SK-N-MC (cell line): ENCODE measurements at regions not wholly inside any gene's neighbourhood (a gene's known extent, or its start where the extent isn't known, plus 50 kb on each side); places are given as distances from the start of the nearest gene placed in this dataset.

Source experiments
- DNase-seq: peaks from one replicate; pipeline ENCODE4 v3.0.0-alpha.2; 2011; ENCODE audit warnings: low read depth, low spot score
- H3K27ac ChIP-seq: fragments of 200-600 bp; sonication (generic); 2 replicates; pipeline ENCODE4 v1.5.1; 2016; ENCODE audit warnings: mixed run types
- H3K36me3 ChIP-seq: fragments of 200-600 bp; sonication (generic); 2 replicates; pipeline ENCODE4 v1.6.1; 2017; ENCODE audit warnings: antibody characterized with exemption, low read length, mixed read lengths; ENCODE audit not compliant: insufficient read depth
- H3K4me3 ChIP-seq: fragments of 200-600 bp; sonication (generic); 2 replicates; pipeline ENCODE4 v1.5.1; 2016
- H3K9ac ChIP-seq: fragments of 200-600 bp; sonication (generic); 2 replicates; pipeline ENCODE4 v1.8.0; 2017; ENCODE audit warnings: mixed run types, mixed read lengths; ENCODE audit not compliant: insufficient read length
- H3K9me3 ChIP-seq: fragments of 200-600 bp; sonication (generic); 2 replicates; pipeline ENCODE4 v1.6.1; 2017; ENCODE audit warnings: low read depth, mild to moderate bottlenecking, antibody characterized with exemption, low read length, moderate library complexity, mixed read lengths
- EZH2 ChIP-seq: fragments of 200-600 bp; sonication (generic); IDR thresholded peaks from one replicate; pipeline ENCODE4 v1.6.1; 2017; ENCODE audit warnings: antibody characterized with exemption
- FOXP2 ChIP-seq: optimal IDR thresholded peaks from 2 replicates; pipeline ENCODE3; 2011; ENCODE audit warnings: mild to moderate bottlenecking, moderate library complexity; ENCODE audit not compliant: insufficient read depth; ENCODE audit errors: extremely low read length, control extremely low read depth
- POLR2AphosphoS5 ChIP-seq: IDR thresholded peaks from 2 replicates; pipeline ENCODE4 v1.6.1; 2012; ENCODE audit warnings: mild to moderate bottlenecking, low read depth, low read length, borderline replicate concordance

- Histone ChIP-seq H3K9me3 (peaks cover 6% of the 10 kb centered on the region; the same call in 1 of the 2 replicates), H3K36me3 (no peaks in the 10 kb centered on the region), H3K4me3 (no peak overlapping the region), H3K27ac (no peak overlapping the region), H3K9ac (no peak overlapping the region)
- DNase-seq = no peak
- TF ChIP-seq EZH2 (no peak), POLR2AphosphoS5 (no peak), FOXP2 (no peak)
Measured at GRCh38 chr4:137468836-137469235, 63.5 kb downstream of the PCDH18 start.

GRCh38 chr4:137467537-137467936, 64.8 kb downstream of the PCDH18 start:
- no peaks in the 10 kb centered on the region for H3K36me3 ChIP-seq
- H3K9ac ChIP-seq = no peak overlapping the region
- no peak for TF ChIP-seq FOXP2
- no peak for TF ChIP-seq EZH2
- no peak for TF ChIP-seq POLR2AphosphoS5
- no peak overlapping the region for H3K4me3 ChIP-seq
- no peak overlapping the region for H3K27ac ChIP-seq
- no peak for DNase-seq
- peaks cover 6% of the 10 kb centered on the region; the same call in 1 of the 2 replicates for H3K9me3 ChIP-seq

DNA sequence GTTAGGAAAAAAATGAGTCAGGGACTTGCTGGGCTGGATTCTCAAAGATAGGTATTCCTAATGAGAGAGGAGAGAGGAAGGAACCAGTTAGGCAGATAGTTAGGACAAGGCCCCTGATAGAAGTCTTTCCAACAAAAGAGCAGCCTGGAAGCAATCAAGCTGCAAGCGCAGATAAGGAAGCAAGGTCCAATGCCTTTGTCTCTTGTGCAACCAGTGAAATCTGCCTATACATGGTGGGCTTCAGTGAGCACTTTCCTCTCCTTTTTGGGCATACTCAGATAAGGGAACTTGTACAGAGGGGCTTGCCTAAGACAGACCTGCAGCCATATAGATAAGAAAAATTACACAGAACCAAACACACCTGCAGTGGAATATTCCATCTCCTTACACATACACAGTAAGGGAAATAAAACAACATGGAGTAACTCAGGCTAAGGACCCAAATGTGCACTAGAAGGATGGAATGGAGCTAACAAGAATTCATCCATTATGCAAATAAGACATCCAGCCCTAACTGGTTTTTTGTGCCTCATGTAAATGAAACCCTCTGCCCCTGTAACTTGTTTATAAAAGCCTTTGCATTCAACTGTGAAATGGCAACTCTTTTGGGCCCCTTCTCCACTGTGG, 68.8 kb downstream of the PCDH18 start:
- H3K36me3 ChIP-seq = no peaks in the 10 kb centered on the region
- H3K4me3 ChIP-seq = no peak overlapping the region
- TF ChIP-seq POLR2AphosphoS5 = no peak
- no peak for TF ChIP-seq EZH2
- TF ChIP-seq FOXP2 = no peak
- no peak overlapping the region for H3K27ac ChIP-seq
- H3K9me3 ChIP-seq = peaks cover 6% of the 10 kb centered on the region; the same call in 1 of the 2 replicates
- DNase-seq = no peak
- no peak overlapping the region for H3K9ac ChIP-seq

- Histone ChIP-seq H3K4me3 (no peak overlapping the region), H3K9me3 (no peaks in the 10 kb centered on the region), H3K36me3 (no peaks in the 10 kb centered on the region), H3K27ac (no peak overlapping the region), H3K9ac (no peak overlapping the region)
- TF ChIP-seq FOXP2 (no peak), POLR2AphosphoS5 (no peak), EZH2 (no peak)
- no peak for DNase-seq
Measured at GRCh38 chr4:137455647-137456321, 76.5 kb downstream of the PCDH18 start.

DNA sequence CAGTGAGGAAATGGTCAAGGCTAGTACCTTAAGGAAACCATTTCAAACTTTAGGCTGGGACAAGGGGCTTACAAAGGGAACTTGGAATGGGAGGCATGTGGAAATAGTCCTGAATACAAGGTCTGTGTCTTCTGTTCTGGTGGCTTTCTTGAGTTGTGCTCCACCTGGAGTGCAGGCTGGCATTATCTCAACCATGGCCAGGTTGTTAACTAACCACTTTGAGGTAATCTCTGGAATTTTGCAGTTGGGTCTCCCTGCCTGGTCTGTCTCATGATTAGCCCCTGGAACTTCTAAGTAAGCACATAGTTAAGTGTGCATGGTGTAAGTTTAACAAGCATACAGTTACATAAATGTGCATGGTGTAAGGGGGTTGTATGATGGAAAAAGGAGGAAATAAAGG, 77.5 kb downstream of the PCDH18 start:
- H3K9ac ChIP-seq = no peak overlapping the region
- no peaks in the 10 kb centered on the region for H3K36me3 ChIP-seq
- H3K4me3 ChIP-seq = no peak overlapping the region
- no peaks in the 10 kb centered on the region for H3K9me3 ChIP-seq
- no peak for DNase-seq
- H3K27ac ChIP-seq = no peak overlapping the region
- TF ChIP-seq EZH2 (no peak), POLR2AphosphoS5 (no peak), FOXP2 (no peak)

GRCh38 chr4:137452799-137453198, 79.5 kb downstream of the PCDH18 start:
- Histone ChIP-seq H3K9ac (no peak overlapping the region), H3K36me3 (no peaks in the 10 kb centered on the region), H3K9me3 (no peaks in the 10 kb centered on the region), H3K4me3 (no peak overlapping the region), H3K27ac (no peak overlapping the region)
- TF ChIP-seq EZH2 (no peak), FOXP2 (no peak), POLR2AphosphoS5 (no peak)
- DNase-seq = no peak

GRCh38 chr4:137451172-137451825, 81.0 kb downstream of the PCDH18 start:
- Histone ChIP-seq H3K9me3 (no peaks in the 10 kb centered on the region), H3K36me3 (no peaks in the 10 kb centered on the region), H3K9ac (no peak overlapping the region), H3K4me3 (no peak overlapping the region), H3K27ac (no peak overlapping the region)
- TF ChIP-seq FOXP2 (no peak), EZH2 (no peak), POLR2AphosphoS5 (no peak)
- DNase-seq = no peak

DNA sequence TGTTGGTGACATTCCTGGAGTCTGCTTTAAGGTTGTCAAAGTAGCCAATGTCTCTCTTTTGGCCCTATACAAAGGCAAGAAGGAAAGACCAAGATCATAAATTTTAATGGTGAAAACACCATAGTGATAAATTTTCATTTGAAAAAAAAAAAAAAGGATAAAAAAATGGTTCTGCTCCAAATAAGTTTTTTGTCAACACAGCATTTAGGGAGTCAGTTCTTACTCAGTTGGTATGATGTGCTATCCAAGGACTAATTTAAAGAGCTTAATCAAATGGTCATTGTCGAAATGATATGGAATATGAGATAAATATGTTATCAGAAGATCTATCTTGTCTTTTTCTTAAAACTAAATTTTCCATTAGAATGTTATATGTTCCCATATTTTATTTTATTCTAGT, 83.9 kb downstream of the PCDH18 start:
- no peak overlapping the region for H3K9ac ChIP-seq
- no peaks in the 10 kb centered on the region for H3K9me3 ChIP-seq
- DNase-seq = no peak
- no peaks in the 10 kb centered on the region for H3K36me3 ChIP-seq
- TF ChIP-seq EZH2 (no peak), POLR2AphosphoS5 (no peak), FOXP2 (no peak)
- no peak overlapping the region for H3K27ac ChIP-seq
- H3K4me3 ChIP-seq = no peak overlapping the region

DNA sequence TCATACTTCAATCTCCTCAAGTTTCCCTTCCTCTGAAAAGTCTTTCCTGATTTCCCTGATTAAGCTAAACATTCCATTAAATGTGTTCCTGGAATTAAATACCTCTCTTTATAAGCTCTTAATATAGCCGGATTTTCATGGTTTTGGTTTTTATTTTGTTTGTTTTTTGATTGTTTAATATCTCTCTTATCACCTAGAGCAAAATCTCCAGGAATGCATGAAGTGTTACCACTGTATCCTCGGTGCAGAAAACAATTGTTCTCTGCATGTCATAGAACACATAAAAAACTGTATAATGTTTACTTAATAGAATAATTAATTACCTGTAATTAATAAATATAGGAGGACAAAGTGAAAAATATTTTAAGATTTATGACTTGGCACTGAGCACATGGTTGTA, 86.2 kb downstream of the PCDH18 start:
- no peak for DNase-seq
- Histone ChIP-seq H3K9ac (no peak overlapping the region), H3K9me3 (no peaks in the 10 kb centered on the region), H3K4me3 (no peak overlapping the region), H3K27ac (no peak overlapping the region), H3K36me3 (no peaks in the 10 kb centered on the region)
- no peak for TF ChIP-seq POLR2AphosphoS5
